Trophoblast cell (in vitro differentiated cells and primary cell): ENCODE measurements at regions not wholly inside any gene's neighbourhood (a gene's known extent, or its start where the extent isn't known, plus 50 kb on each side); places are given as distances from the start of the nearest gene placed in this dataset.

Experiments used
- DNase-seq, 2 donors: peaks; one replicate each; pipeline ENCODE4 v3.0.0-alpha.2; 2016
- H2AFZ ChIP-seq: 2 replicates; pipeline ENCODE4 v1.6.1; 2013; ENCODE audit warnings: low read length, moderate library complexity, mild to moderate bottlenecking; ENCODE audit not compliant: insufficient read depth, poor library complexity
- H2AK5ac ChIP-seq: 2 replicates; pipeline ENCODE4 v1.6.1; 2013; ENCODE audit warnings: mild to moderate bottlenecking, low read length
- H2BK120ac ChIP-seq: 2 replicates; pipeline ENCODE4 v1.6.1; 2013; ENCODE audit warnings: low read length, mild to moderate bottlenecking, moderate library complexity; ENCODE audit not compliant: insufficient read depth, poor library complexity
- H2BK12ac ChIP-seq: 2 replicates; pipeline ENCODE4 v1.6.1; 2013; ENCODE audit warnings: mild to moderate bottlenecking, low read length, moderate library complexity
- H2BK5ac ChIP-seq: 2 replicates; pipeline ENCODE4 v1.6.1; 2013; ENCODE audit warnings: low read length, low read depth, moderate library complexity, mild to moderate bottlenecking; ENCODE audit not compliant: poor library complexity
- H3K14ac ChIP-seq: 2 replicates; pipeline ENCODE4 v1.6.1; 2013; ENCODE audit warnings: mild to moderate bottlenecking, low read length
- H3K18ac ChIP-seq: 2 replicates; pipeline ENCODE4 v1.6.1; 2013; ENCODE audit warnings: mild to moderate bottlenecking, low read length
- H3K23ac ChIP-seq: 2 replicates; pipeline ENCODE4 v1.6.1; 2013; ENCODE audit warnings: low read length
- H3K27ac ChIP-seq: 2 replicates; pipeline ENCODE4 v1.5.1; 2013; ENCODE audit warnings: low read depth, mild to moderate bottlenecking, inconsistent platforms, low read length, moderate library complexity
- H3K27me3 ChIP-seq: 2 replicates; pipeline ENCODE4 v1.6.1; 2013; ENCODE audit warnings: inconsistent platforms, mild to moderate bottlenecking, low read length, moderate library complexity; ENCODE audit not compliant: insufficient read depth
- H3K36me3 ChIP-seq, 2 experiments: 1 replicate in 1 of 2; 2 replicates in 1 of 2; pipeline ENCODE4 v1.6.1; 2013; ENCODE audit warnings: low read length in 2 of 2, mild to moderate bottlenecking in 2 of 2, moderate library complexity in 1 of 2; ENCODE audit not compliant: insufficient read depth in 2 of 2, control insufficient read depth in 1 of 2
- H3K4ac ChIP-seq: 2 replicates; pipeline ENCODE4 v1.6.1; 2013; ENCODE audit warnings: low read depth, mild to moderate bottlenecking, low read length, moderate library complexity
- H3K4me1 ChIP-seq, 2 experiments: 1 replicate in 1 of 2; 2 replicates in 1 of 2; pipeline ENCODE4 v1.6.1; 2013; ENCODE audit warnings: low read length in 2 of 2, mild to moderate bottlenecking in 2 of 2, moderate library complexity in 1 of 2; ENCODE audit not compliant: insufficient read depth in 2 of 2, control insufficient read depth in 1 of 2
- H3K4me2 ChIP-seq: 2 replicates; pipeline ENCODE4 v1.6.1; 2013; ENCODE audit warnings: inconsistent platforms, mild to moderate bottlenecking, low read length, moderate library complexity
- H3K4me3 ChIP-seq: 2 replicates; pipeline ENCODE4 v1.5.1; 2013; ENCODE audit warnings: mild to moderate bottlenecking, low read depth, low read length, inconsistent platforms
- H3K79me1 ChIP-seq: one replicate; pipeline ENCODE4 v1.6.1; 2013; ENCODE audit warnings: low read length
- H3K79me2 ChIP-seq: 2 replicates; pipeline ENCODE4 v1.6.1; 2013; ENCODE audit warnings: low read length, mild to moderate bottlenecking; ENCODE audit not compliant: control insufficient read depth, insufficient read depth, poor library complexity
- H3K9ac ChIP-seq: 2 replicates; pipeline ENCODE4 v1.6.1; 2013; ENCODE audit warnings: mild to moderate bottlenecking, low read length
- H3K9me3 ChIP-seq: 2 replicates; pipeline ENCODE4 v1.6.1; 2013; ENCODE audit warnings: low read depth, mild to moderate bottlenecking, control low read depth, inconsistent platforms, low read length; ENCODE audit not compliant: insufficient read depth
- H4K12ac ChIP-seq: 2 replicates; pipeline ENCODE4 v1.6.1; 2013; ENCODE audit warnings: low read depth, mild to moderate bottlenecking, low read length, moderate library complexity
- H4K8ac ChIP-seq: 2 replicates; pipeline ENCODE4 v1.6.1; 2013; ENCODE audit warnings: low read depth, mild to moderate bottlenecking, low read length, moderate library complexity
- H4K91ac ChIP-seq: one replicate; pipeline ENCODE4 v1.6.1; 2013; ENCODE audit warnings: low read depth, mild to moderate bottlenecking, low read length, moderate library complexity
- WGBS: extraction: QIAGEN DNeasy Blood & Tissue Kit; methylation state at CpG from one replicate; pipeline ENCODE4 v1.1.7; 2013; ENCODE audit warnings: missing lambda C conversion rate; ENCODE audit not compliant: insufficient read length, insufficient coverage; ENCODE audit errors: extremely low coverage; 5-methylcytosine and 5-hydroxymethylcytosine counted together

- H3K9me3 ChIP-seq: no peaks in the 10 kb centered on the region
- H3K79me2 ChIP-seq: no peaks in the 10 kb centered on the region
- no peak overlapping the region for H2AFZ ChIP-seq
- WGBS: no CpG with 5 or more reads among the region's 8 CpGs
- H4K91ac ChIP-seq: no peak overlapping the region
- no peak overlapping the region for H2BK5ac ChIP-seq
- peak in 1 of 2 donors; percentile 40 for DNase-seq
- H3K79me1 ChIP-seq: no peaks in the 10 kb centered on the region
- H3K4me3 ChIP-seq: no peak overlapping the region
- no peak overlapping the region for H2BK120ac ChIP-seq
- H2BK12ac ChIP-seq: no peak overlapping the region
- H2AK5ac ChIP-seq: no peak overlapping the region
- H3K18ac ChIP-seq: no peak overlapping the region
- H4K8ac ChIP-seq: no peak overlapping the region
- H3K4ac ChIP-seq: no peak overlapping the region
- no peak overlapping the region for H3K27ac ChIP-seq
- H3K9ac ChIP-seq: no peak overlapping the region
- no peak overlapping the region for H3K14ac ChIP-seq
- no peak overlapping the region for H3K4me2 ChIP-seq
- peaks cover 0 to 2% of the 10 kb centered on the region in 2 experiments for H3K4me1 ChIP-seq
- H4K12ac ChIP-seq: no peak overlapping the region
- no peak overlapping the region for H3K23ac ChIP-seq
- H3K27me3 ChIP-seq: no peaks in the 10 kb centered on the region
- no peaks in the 10 kb centered on the region for H3K36me3 ChIP-seq
These were observed 420.4 kb upstream of the OPRM1 start for GRCh38 chr6:153618371-153619322.

DNA sequence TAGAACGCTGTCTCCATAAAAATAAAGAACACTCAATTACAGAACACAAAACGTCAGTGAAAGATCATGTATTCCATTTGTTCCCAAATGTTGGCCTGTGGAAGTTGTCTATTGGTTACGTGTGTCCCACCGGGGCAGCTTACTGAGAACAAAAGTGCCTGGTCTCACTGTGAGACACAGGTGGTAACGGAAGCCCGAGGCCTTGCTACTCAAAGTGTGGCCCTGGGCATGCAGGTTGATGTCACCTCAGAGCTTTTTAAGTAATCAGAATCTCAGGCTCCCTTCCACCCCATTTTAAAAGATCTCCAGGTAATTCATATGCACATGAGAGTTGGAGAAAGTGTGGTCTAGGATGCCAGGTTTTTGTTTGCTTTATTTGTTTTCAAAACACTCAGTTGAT is 422.5 kb upstream of the OPRM1 start:
- no peaks in the 10 kb centered on the region for H3K79me1 ChIP-seq
- no peaks in the 10 kb centered on the region for H3K27me3 ChIP-seq
- H3K27ac ChIP-seq: no peak overlapping the region
- no peak overlapping the region for H3K14ac ChIP-seq
- H3K18ac ChIP-seq: no peak overlapping the region
- H3K4me3 ChIP-seq: no peak overlapping the region
- H2AK5ac ChIP-seq: no peak overlapping the region
- no peaks in the 10 kb centered on the region for H3K9me3 ChIP-seq
- no peak overlapping the region for H3K4ac ChIP-seq
- no peaks in the 10 kb centered on the region for H3K79me2 ChIP-seq
- no peak overlapping the region for H4K91ac ChIP-seq
- no peak overlapping the region for H2AFZ ChIP-seq
- no peak overlapping the region for H2BK120ac ChIP-seq
- H3K4me2 ChIP-seq: no peak overlapping the region
- no peak overlapping the region for H4K8ac ChIP-seq
- no peaks in the 10 kb centered on the region for H3K36me3 ChIP-seq
- no peak overlapping the region for H4K12ac ChIP-seq
- no peak for DNase-seq
- no peak overlapping the region for H3K9ac ChIP-seq
- no CpG with 5 or more reads among the region's 6 CpGs for WGBS
- H2BK5ac ChIP-seq: no peak overlapping the region
- no peak overlapping the region for H2BK12ac ChIP-seq
- no peak overlapping the region for H3K23ac ChIP-seq
- peaks cover 0 to 1% of the 10 kb centered on the region in 2 experiments for H3K4me1 ChIP-seq

DNA sequence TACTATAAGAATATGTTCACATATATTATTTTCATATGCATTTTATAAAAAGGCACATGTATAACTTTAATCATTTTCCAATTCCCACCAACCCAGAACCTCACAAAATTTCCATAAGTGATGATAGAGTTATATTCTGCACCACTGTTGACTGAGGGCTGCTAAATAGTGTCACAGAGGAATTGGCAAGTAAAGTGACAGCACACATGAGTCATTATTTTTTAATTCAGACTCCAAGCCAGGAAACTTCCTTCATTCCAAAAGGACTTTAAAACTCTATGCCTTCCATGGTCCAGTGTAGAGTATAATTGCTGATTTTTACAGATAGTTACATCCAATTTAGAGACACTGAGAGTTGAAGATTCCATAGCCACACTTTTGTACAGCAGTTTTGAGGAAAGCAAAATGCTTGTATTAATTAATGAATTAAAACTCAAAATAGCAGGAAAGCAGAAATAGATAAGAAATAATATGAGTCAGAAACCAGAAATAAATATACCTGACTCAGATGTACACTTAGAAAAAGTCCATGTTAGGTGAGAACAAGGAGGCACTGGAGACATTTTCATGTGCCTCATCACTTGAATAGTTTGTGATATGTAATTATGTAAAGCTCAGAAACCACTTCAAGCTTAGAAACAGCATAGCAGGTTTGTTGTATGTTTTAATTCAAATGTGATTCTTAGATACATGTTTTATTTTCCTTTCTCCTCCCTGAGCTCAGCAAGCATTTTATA is 425.2 kb upstream of the OPRM1 start:
- H3K14ac ChIP-seq: no peak overlapping the region
- H3K9me3 ChIP-seq: no peaks in the 10 kb centered on the region
- H2BK120ac ChIP-seq: no peak overlapping the region
- no peak for DNase-seq
- no peak overlapping the region for H2AK5ac ChIP-seq
- H3K79me2 ChIP-seq: no peaks in the 10 kb centered on the region
- H3K4me3 ChIP-seq: no peak overlapping the region
- H3K9ac ChIP-seq: no peak overlapping the region
- no peaks in the 10 kb centered on the region for H3K36me3 ChIP-seq
- no peaks in the 10 kb centered on the region for H3K27me3 ChIP-seq
- H3K4me1 ChIP-seq: no peaks in the 10 kb centered on the region
- H4K91ac ChIP-seq: no peak overlapping the region
- H3K23ac ChIP-seq: no peak overlapping the region
- H2BK5ac ChIP-seq: no peak overlapping the region
- no peak overlapping the region for H4K8ac ChIP-seq
- H3K18ac ChIP-seq: no peak overlapping the region
- no peak overlapping the region for H4K12ac ChIP-seq
- H2BK12ac ChIP-seq: no peak overlapping the region
- no peak overlapping the region for H3K4ac ChIP-seq
- H2AFZ ChIP-seq: no peak overlapping the region
- no peak overlapping the region for H3K27ac ChIP-seq
- H3K79me1 ChIP-seq: no peaks in the 10 kb centered on the region
- no peak overlapping the region for H3K4me2 ChIP-seq

DNA sequence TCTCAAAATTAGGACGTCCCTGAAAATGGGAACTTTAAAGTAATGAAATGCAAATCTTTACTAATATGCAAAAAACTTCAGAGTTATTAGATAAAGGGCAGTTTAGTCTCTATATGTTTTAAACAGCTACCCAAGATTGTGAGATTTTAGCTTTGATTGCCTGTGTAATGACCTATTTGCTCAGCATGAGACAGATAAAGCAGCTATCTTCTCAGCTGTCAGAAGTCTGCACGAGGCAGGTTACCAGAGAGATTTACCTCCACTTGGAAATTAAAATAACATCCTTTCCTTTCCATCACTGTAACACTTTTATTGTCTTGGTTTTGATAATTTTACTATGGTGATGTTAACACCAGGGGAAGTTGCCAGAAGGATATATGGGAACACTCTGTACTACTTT is 436.6 kb upstream of the OPRM1 start:
- Histone ChIP-seq H3K23ac (no peak overlapping the region), H3K27me3 (no peaks in the 10 kb centered on the region), H3K4me1 (no peaks in the 10 kb centered on the region), H3K4me3 (no peak overlapping the region), H3K9me3 (no peaks in the 10 kb centered on the region), H2BK120ac (no peak overlapping the region), H3K79me2 (no peaks in the 10 kb centered on the region), H3K36me3 (no peaks in the 10 kb centered on the region), H2AK5ac (no peak overlapping the region), H3K18ac (no peak overlapping the region), H4K91ac (no peak overlapping the region), H4K12ac (no peak overlapping the region), H2BK12ac (no peak overlapping the region), H2BK5ac (no peak overlapping the region), H3K4ac (no peak overlapping the region), H3K4me2 (no peak overlapping the region), H3K27ac (no peak overlapping the region), H4K8ac (no peak overlapping the region), H3K9ac (no peak overlapping the region), H2AFZ (no peak overlapping the region), H3K79me1 (no peaks in the 10 kb centered on the region), H3K14ac (no peak overlapping the region)
- no peak for DNase-seq
- no CpG with 5 or more reads among the region's 2 CpGs for WGBS
